H1 (cell line): ENCODE measurements at regions not wholly inside any gene's neighbourhood (a gene's known extent, or its start where the extent isn't known, plus 50 kb on each side); places are given as distances from the start of the nearest gene placed in this dataset.

Experiments used
- CTCF ChIA-PET: fragments of 300-600 bp; sonication (Branson Sonifier 250); formaldehyde crosslinking; loops from one replicate; lab custom pipeline; 2021; ENCODE audit not compliant: partially characterized antibody; lab: Charles Lee
- POLR2A ChIA-PET: fragments of 300-600 bp; sonication (Branson Sonifier 250); formaldehyde crosslinking; loops from one replicate; lab custom pipeline; 2021; ENCODE audit warnings: inconsistent platforms; ENCODE audit not compliant: partially characterized antibody; lab: Charles Lee
- DNase-seq, 2 experiments: peaks; one replicate each; pipeline versions ENCODE4 v3.0.0 to v3.0.0-alpha.2; 2010 to 2022; ENCODE audit warnings: low spot score in 2 of 2, low read depth in 1 of 2, mixed read lengths in 1 of 2
- FAIRE-seq: peaks from 2 replicates; lab custom pipeline; 2011; peaks lifted over from hg19 to GRCh38; lab: Jason Lieb, UNC
- H2AFZ ChIP-seq: 2 replicates; pipeline ENCODE4 v1.8.1; 2012; ENCODE audit warnings: low read length, inconsistent platforms
- H2AK5ac ChIP-seq: 2 replicates; pipeline ENCODE4 v1.6.1; 2013; ENCODE audit warnings: low read depth, low read length
- H2BK120ac ChIP-seq: replicated peaks from 2 replicates; pipeline ENCODE3; 2013; ENCODE audit warnings: low read depth, low read length, inconsistent platforms
- H2BK12ac ChIP-seq: 2 replicates; pipeline ENCODE4 v1.6.1; 2013; ENCODE audit warnings: low read depth, low read length
- H2BK15ac ChIP-seq: 2 replicates; pipeline ENCODE4 v1.6.1; 2013; ENCODE audit warnings: low read length
- H2BK20ac ChIP-seq: 2 replicates; pipeline ENCODE4 v1.6.1; 2013; ENCODE audit warnings: low read length
- H2BK5ac ChIP-seq: 2 replicates; pipeline ENCODE4 v1.6.1; 2013; ENCODE audit warnings: low read depth, low read length
- H3K14ac ChIP-seq: 2 replicates; pipeline ENCODE4 v1.6.1; 2013; ENCODE audit warnings: inconsistent platforms; ENCODE audit not compliant: insufficient read length
- H3K18ac ChIP-seq: 2 replicates; pipeline ENCODE4 v1.6.1; 2013; ENCODE audit warnings: low read length; ENCODE audit errors: extremely low read depth
- H3K23ac ChIP-seq: 2 replicates; pipeline ENCODE4 v1.6.1; 2013; ENCODE audit warnings: inconsistent platforms; ENCODE audit not compliant: insufficient read length
- H3K23me2 ChIP-seq: 2 replicates; pipeline ENCODE4 v1.6.1; 2013; ENCODE audit warnings: low read depth, low read length
- H3K27ac ChIP-seq: 2 replicates; pipeline ENCODE4 v1.6.1; 2011; ENCODE audit warnings: low read depth, low read length, inconsistent platforms
- H3K27me3 ChIP-seq, 4 experiments: replicated peaks in 1 of 4; 1 replicate in 1 of 4; 2 replicates in 3 of 4; pipeline versions ENCODE4 v1.6.1 to v1.8.1; 2011 to 2013; ENCODE audit warnings: low read length in 3 of 4, mild to moderate bottlenecking in 3 of 4, inconsistent platforms in 2 of 4, mixed read lengths in 2 of 4, moderate library complexity in 1 of 4; ENCODE audit not compliant: control insufficient read depth in 3 of 4, insufficient read depth in 3 of 4; ENCODE audit errors: extremely low read depth in 1 of 4
- H3K36me3 ChIP-seq, 4 experiments: 2 replicates each; pipeline versions ENCODE4 v1.6.1 to v1.8.1; 2011 to 2013; ENCODE audit warnings: mild to moderate bottlenecking in 4 of 4, low read length in 3 of 4, moderate library complexity in 2 of 4, control low read depth in 1 of 4, inconsistent platforms in 1 of 4; ENCODE audit not compliant: insufficient read depth in 4 of 4, control insufficient read depth in 2 of 4
- H3K4ac ChIP-seq: replicated peaks from 2 replicates; pipeline ENCODE3; 2013; ENCODE audit warnings: low read length, low read depth, mixed read lengths, inconsistent platforms; ENCODE audit not compliant: insufficient read length
- H3K4me1 ChIP-seq, 4 experiments: replicated peaks in 1 of 4; 1 replicate in 1 of 4; 2 replicates in 3 of 4; pipeline versions ENCODE4 v1.6.1 to v1.8.1; 2011 to 2013; ENCODE audit warnings: low read length in 3 of 4, inconsistent platforms in 2 of 4, mixed read lengths in 1 of 4; ENCODE audit not compliant: insufficient read depth in 4 of 4, control insufficient read depth in 3 of 4
- H3K4me2 ChIP-seq, 2 experiments: 2 replicates each; pipeline versions ENCODE4 v1.6.1 to v1.8.1; 2011 to 2013; ENCODE audit warnings: low read depth in 2 of 2, low read length in 2 of 2, control low read depth in 1 of 2, inconsistent platforms in 1 of 2, mild to moderate bottlenecking in 1 of 2; ENCODE audit not compliant: insufficient read depth in 1 of 2
- H3K4me3 ChIP-seq, 4 experiments: fragments of 200-600, 300-600 bp in 1 of 4; sonication (generic), shearing (Covaris generic), sonication (Bioruptor Twin) in 1 of 4; 2 replicates each; pipeline versions ENCODE4 v1.5.1 to v1.8.1; 2011 to 2016; ENCODE audit warnings: low read length in 4 of 4, low read depth in 3 of 4, control low read depth in 2 of 4, inconsistent platforms in 2 of 4, mild to moderate bottlenecking in 2 of 4, mixed read lengths in 1 of 4, moderate library complexity in 1 of 4; ENCODE audit not compliant: insufficient read depth in 2 of 4; ENCODE audit errors: extremely low read depth in 1 of 4
- H3K56ac ChIP-seq: replicated peaks from 2 replicates; pipeline ENCODE3; 2013; ENCODE audit warnings: low read depth, mild to moderate bottlenecking, mixed read lengths, low read length, inconsistent platforms; ENCODE audit not compliant: insufficient read length
- H3K79me1 ChIP-seq: 2 replicates; pipeline ENCODE4 v1.6.1; 2013; ENCODE audit warnings: low read depth, low read length, control low read depth
- H3K79me2 ChIP-seq, 2 experiments: 2 replicates each; pipeline versions ENCODE4 v1.6.1 to v1.8.1; 2012 to 2013; ENCODE audit warnings: low read length in 2 of 2, mild to moderate bottlenecking in 2 of 2, inconsistent platforms in 1 of 2; ENCODE audit not compliant: insufficient read depth in 2 of 2, control insufficient read depth in 1 of 2
- H3K9ac ChIP-seq, 4 experiments: replicated peaks in 1 of 4; 1 replicate in 1 of 4; 2 replicates in 3 of 4; pipeline versions ENCODE4 v1.6.1 to v1.8.1; 2011 to 2013; ENCODE audit warnings: low read depth in 3 of 4, low read length in 3 of 4, control low read depth in 2 of 4, mild to moderate bottlenecking in 2 of 4, moderate library complexity in 2 of 4, inconsistent platforms in 1 of 4; ENCODE audit errors: extremely low read depth in 1 of 4
- H3K9me3 ChIP-seq, 2 experiments: 2 replicates each; pipeline versions ENCODE4 v1.6.1 to v1.8.1; 2012 to 2013; ENCODE audit warnings: mild to moderate bottlenecking in 2 of 2, moderate library complexity in 2 of 2, control low read depth in 1 of 2, inconsistent platforms in 1 of 2, low read depth in 1 of 2, low read length in 1 of 2, mixed read lengths in 1 of 2; ENCODE audit not compliant: insufficient read depth in 2 of 2
- H4K20me1 ChIP-seq, 2 experiments: replicated peaks in 1 of 2; 2 replicates each; pipeline versions ENCODE3 to v1.8.1; 2011 to 2013; ENCODE audit warnings: inconsistent platforms in 2 of 2, low read length in 2 of 2, mild to moderate bottlenecking in 1 of 2; ENCODE audit not compliant: insufficient read depth in 2 of 2, control insufficient read depth in 1 of 2
- H4K5ac ChIP-seq: 2 replicates; pipeline ENCODE4 v1.6.1; 2013; ENCODE audit warnings: low read length, low read depth, mixed read lengths, inconsistent platforms; ENCODE audit not compliant: insufficient read length
- H4K8ac ChIP-seq: 2 replicates; pipeline ENCODE4 v1.8.0; 2013; ENCODE audit warnings: mild to moderate bottlenecking, moderate library complexity, low read length, inconsistent platforms; ENCODE audit not compliant: insufficient read depth; ENCODE audit errors: extremely low read depth
- H4K91ac ChIP-seq: replicated peaks from 2 replicates; pipeline ENCODE3; 2013; ENCODE audit warnings: low read length, mixed read lengths, inconsistent platforms; ENCODE audit not compliant: insufficient read length
- ATF2 ChIP-seq: IDR thresholded peaks from 2 replicates; pipeline ENCODE4 v1.6.1; 2012; ENCODE audit warnings: low read length, inconsistent platforms
- CHD1 ChIP-seq: IDR thresholded peaks from 2 replicates; pipeline ENCODE4 v1.6.1; 2012; ENCODE audit warnings: low read depth, low read length, improper control_type of control experiment
- EZH2 ChIP-seq: fragments of 200-600 bp; sonication (generic); IDR thresholded peaks from 2 replicates; pipeline ENCODE4 v1.7.1; 2012; ENCODE audit warnings: low read depth, mild to moderate bottlenecking, moderate library complexity, low read length, inconsistent platforms; ENCODE audit not compliant: severe bottlenecking
- FOSL1 ChIP-seq: IDR thresholded peaks from 2 replicates; pipeline ENCODE4 v1.6.1; 2011; ENCODE audit warnings: mild to moderate bottlenecking, low read depth, low read length, moderate library complexity; ENCODE audit not compliant: insufficient read depth
- KDM1A ChIP-seq: fragments of 200-600, 300-600 bp; sonication (generic); IDR thresholded peaks from 2 replicates; pipeline ENCODE4 v1.7.1; 2016; ENCODE audit warnings: mild to moderate bottlenecking, low read length, borderline replicate concordance
- NANOG ChIP-seq: IDR thresholded peaks from 2 replicates; pipeline ENCODE4 v1.6.1; 2011; ENCODE audit warnings: low read length, low read depth, mild to moderate bottlenecking, inconsistent platforms; ENCODE audit not compliant: insufficient read depth, poor library complexity, severe bottlenecking
- RAD21 ChIP-seq, 2 experiments: IDR thresholded peaks in 1 of 2; conservative IDR thresholded peaks in 1 of 2; 2 replicates each; pipeline ENCODE4 v1.6.1; 2011; ENCODE audit warnings: low read depth in 2 of 2, low read length in 2 of 2, improper control_type of control experiment in 1 of 2, inconsistent platforms in 1 of 2, mild to moderate bottlenecking in 1 of 2, moderate library complexity in 1 of 2
- RXRA ChIP-seq: IDR thresholded peaks from 2 replicates; pipeline ENCODE4 v1.6.1; 2011; ENCODE audit warnings: low read depth, mild to moderate bottlenecking, low read length, moderate library complexity; ENCODE audit not compliant: insufficient read depth
- SAP30 ChIP-seq: fragments of 300-600 bp; sonication (generic); IDR thresholded peaks from 2 replicates; pipeline ENCODE4 v1.7.1; 2012; ENCODE audit warnings: low read length, moderate library complexity, mild to moderate bottlenecking, inconsistent platforms; ENCODE audit not compliant: insufficient read depth, insufficient replicate concordance
- TAF7 ChIP-seq: optimal IDR thresholded peaks from 2 replicates; pipeline ENCODE3; 2011; ENCODE audit warnings: low read depth, mild to moderate bottlenecking, inconsistent platforms, low read length, moderate library complexity, borderline replicate concordance
- TBP ChIP-seq: IDR thresholded peaks from 2 replicates; pipeline ENCODE4 v1.6.1; 2011; ENCODE audit warnings: low read depth, low read length, improper control_type of control experiment
- WGBS, 2 experiments: shearing (Covaris generic) in 1 of 2; methylation state at CpG; one replicate each; pipeline versions ENCODE4 v1.1.6 to v1.1.7; 2013 to 2015; ENCODE audit warnings: low lambda C conversion rate in 2 of 2, mixed read lengths in 2 of 2, inconsistent platforms in 1 of 2, low coverage in 1 of 2, missing lambda C conversion rate in 1 of 2; ENCODE audit not compliant: insufficient replicate concordance in 2 of 2, insufficient coverage in 1 of 2, insufficient read length in 1 of 2; ENCODE audit errors: extremely low coverage in 1 of 2, missing lambda C conversion rate in 1 of 2; 5-methylcytosine and 5-hydroxymethylcytosine counted together

DNA sequence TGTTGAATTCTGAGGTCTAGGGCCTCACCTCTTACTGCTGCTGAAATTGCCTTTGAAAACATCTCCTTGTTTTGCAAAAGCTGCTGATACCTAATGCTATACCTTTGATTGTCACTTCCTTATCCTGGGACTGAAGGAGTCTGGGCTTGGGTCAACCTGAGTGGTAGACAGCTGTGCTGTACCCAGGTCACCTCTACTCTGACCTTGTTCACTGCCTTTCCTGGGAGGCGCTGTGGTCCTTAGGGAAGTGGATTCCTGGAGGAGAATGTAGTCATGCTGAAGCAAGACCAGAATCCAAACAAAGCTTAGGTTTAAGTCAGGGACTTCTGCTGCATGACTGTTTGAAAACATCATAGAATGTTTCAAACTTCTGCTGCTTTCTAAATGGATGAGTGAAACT, 191.4 kb downstream of the SNAPC1 start:
- H3K4ac ChIP-seq, result no peak overlapping the region
- no peak overlapping the region for H4K8ac ChIP-seq
- no peak for DNase-seq
- no peaks in the 10 kb centered on the region for H3K79me1 ChIP-seq
- peaks cover 3% of the 10 kb centered on the region in 2 experiments; a peak in 2 of 4 replicates for H3K9me3 ChIP-seq
- no peaks in the 10 kb centered on the region for H3K79me2 ChIP-seq
- no peaks in the 10 kb centered on the region for H4K20me1 ChIP-seq
- no peak overlapping the region for H3K23ac ChIP-seq
- H3K14ac ChIP-seq, result no peak overlapping the region
- no peak overlapping the region for H4K91ac ChIP-seq
- H3K4me2 ChIP-seq, result no peak overlapping the region
- H3K9ac ChIP-seq, result no peak overlapping the region
- no peak overlapping the region for H2BK5ac ChIP-seq
- 75% methylated on average over 1 of the region's 1 CpG; no CpG with 5 or more reads in 1 of the 2 experiments for WGBS, 2 experiments
- no peaks in the 10 kb centered on the region for H3K36me3 ChIP-seq
- H4K5ac ChIP-seq, result no peak overlapping the region
- H2AK5ac ChIP-seq, result no peak overlapping the region
- H2BK15ac ChIP-seq, result no peak overlapping the region
- H2BK120ac ChIP-seq, result no peak overlapping the region
- ChIA-PET CTCF (interaction anchor here (0.5 to 1.2 kb wide), 2 partner anchors 131 to 1473 kb away, joined by 3 read pairs; no protein-coding TSS in a partner anchor), POLR2A (no interaction called here)
- H3K27me3 ChIP-seq, result no peaks in the 10 kb centered on the region
- no peak overlapping the region for H2BK20ac ChIP-seq
- H3K4me1 ChIP-seq, result no peaks in the 10 kb centered on the region
- H3K27ac ChIP-seq, result no peak overlapping the region
- no peak overlapping the region for H3K4me3 ChIP-seq
- no peaks in the 10 kb centered on the region for H3K23me2 ChIP-seq
- no peak for FAIRE-seq
- H3K56ac ChIP-seq, result no peak overlapping the region
- H2AFZ ChIP-seq, result 0 out of 2 replicates have a peak overlapping the region, but pooled peaks have one; percentile 50
- no peak overlapping the region for H3K18ac ChIP-seq
- no peak overlapping the region for H2BK12ac ChIP-seq
- TF ChIP-seq TAF7 (no peak), FOSL1 (no peak), SAP30 (no peak), NANOG (no peak), TBP (no peak), RAD21 (IDR thresholded peaks at IDR 0.05 in 1 of 2, conservative IDR thresholded peaks at IDR 0.05 in 1 of 2; ENCODE audit: low read depth in 2 of 2, low read length in 2 of 2) (peak; percentile 12 to 29; a peak in 1 of 4 replicates), ATF2 (no peak), EZH2 (no peak), KDM1A (no peak), CHD1 (no peak), RXRA (no peak)
